Lung (tissue), 11 donors: ENCODE measurements at regions not wholly inside any gene's neighbourhood (a gene's known extent, or its start where the extent isn't known, plus 50 kb on each side); places are given as distances from the start of the nearest gene placed in this dataset.

Experiments
- ATAC-seq: fragments of 200-7000 bp; cut with Tn5 transposase; one replicate; pipeline ENCODE4 v1.9.1; 2020; ENCODE audit warnings: moderate number of reproducible peaks; ENCODE audit not compliant: insufficient read depth, low FRiP score
- DNase-seq, 3 donors: peaks; one replicate each; pipeline ENCODE4 v3.0.0-alpha.2; 2013 to 2017
- H3K27ac ChIP-seq, 2 donors: one replicate each; pipeline ENCODE4 v1.5.1; 2013; ENCODE audit warnings: mild to moderate bottlenecking in 2 of 2, moderate library complexity in 2 of 2, control low read depth in 1 of 2, inconsistent platforms in 1 of 2, low read depth in 1 of 2, low read length in 1 of 2
- H3K27me3 ChIP-seq, 3 donors: one replicate each; pipeline ENCODE4 v1.5.1; 2013; ENCODE audit warnings: low read length in 2 of 3; ENCODE audit not compliant: control insufficient read depth in 3 of 3, insufficient read depth in 3 of 3
- H3K36me3 ChIP-seq, 4 donors: one replicate each; pipeline ENCODE4 v1.5.1; 2013; ENCODE audit warnings: low read length in 4 of 4, mild to moderate bottlenecking in 1 of 4, moderate library complexity in 1 of 4; ENCODE audit not compliant: control insufficient read depth in 4 of 4, insufficient read depth in 4 of 4
- H3K4me1 ChIP-seq, 5 donors: one replicate each; pipeline ENCODE4 v1.5.1; 2013; ENCODE audit warnings: low read length in 5 of 5, mild to moderate bottlenecking in 2 of 5, moderate library complexity in 1 of 5; ENCODE audit not compliant: control insufficient read depth in 5 of 5, insufficient read depth in 5 of 5
- H3K4me3 ChIP-seq: one replicate; pipeline ENCODE4 v1.5.1; 2013; ENCODE audit warnings: mild to moderate bottlenecking, control low read depth, moderate library complexity
- H3K9ac ChIP-seq, 2 donors: one replicate each; pipeline ENCODE4 v1.5.1; 2013; ENCODE audit warnings: low read length in 2 of 2, control low read depth in 1 of 2; ENCODE audit not compliant: insufficient read depth in 1 of 2
- H3K9me3 ChIP-seq, 4 donors: one replicate each; pipeline ENCODE4 v1.5.1; 2013; ENCODE audit warnings: low read length in 3 of 4, mild to moderate bottlenecking in 1 of 4, moderate library complexity in 1 of 4; ENCODE audit not compliant: control insufficient read depth in 4 of 4, insufficient read depth in 3 of 4
- CTCF ChIP-seq: IDR thresholded peaks from 2 replicates; pipeline ENCODE4 v1.5.1; 2012; ENCODE audit warnings: mild to moderate bottlenecking; ENCODE audit errors: control extremely low read depth, extremely low read depth
- WGBS, 2 donors: extraction: QIAGEN DNeasy Blood & Tissue Kit; methylation state at CpG; one replicate each; pipeline ENCODE4 v1.1.7; 2013; 5-methylcytosine and 5-hydroxymethylcytosine counted together
- donor health status: control.
- donor health status: control.
- donor health status: Bipolar disorder and iron deficiency.
- donor health status: healthy.
- donor health status: DM: yes; HTN: yes; CAD: no.

- H3K9me3 ChIP-seq: peaks cover 0 to 1% (median 0%) of the 10 kb centered on the region in 4 donors
- H3K4me3 ChIP-seq: no peak overlapping the region
- 72 to 81% methylated on average over 7 of the region's 7 CpGs for WGBS, 2 donors
- no peaks in the 10 kb centered on the region for H3K27me3 ChIP-seq
- TF ChIP-seq CTCF: no peak
- ATAC-seq: no peak
- H3K9ac ChIP-seq: no peak overlapping the region
- H3K27ac ChIP-seq: no peak overlapping the region
- peaks cover 0 to 7% (median 0%) of the 10 kb centered on the region in 5 donors for H3K4me1 ChIP-seq
- no peaks in the 10 kb centered on the region for H3K36me3 ChIP-seq
- peak in 2 of 3 donors; percentile 43 to 77 for DNase-seq
Measured at GRCh38 chr1:115539061-115539460, 102.7 kb upstream of the VANGL1 start.

GRCh38 chr1:115538579-115538978, 103.2 kb upstream of the VANGL1 start:
- H3K9ac ChIP-seq: no peak overlapping the region
- 67 to 73% methylated on average over 1 of the region's 1 CpG for WGBS, 2 donors
- no peak overlapping the region for H3K27ac ChIP-seq
- no peak for DNase-seq
- peaks cover 0 to 7% (median 0%) of the 10 kb centered on the region in 5 donors for H3K4me1 ChIP-seq
- H3K36me3 ChIP-seq: no peaks in the 10 kb centered on the region
- H3K9me3 ChIP-seq: peaks cover 0 to 1% (median 0%) of the 10 kb centered on the region in 4 donors
- H3K27me3 ChIP-seq: no peaks in the 10 kb centered on the region
- H3K4me3 ChIP-seq: no peak overlapping the region
- TF ChIP-seq CTCF: no peak
- ATAC-seq: no peak

GRCh38 chr1:115537415-115537814, 104.4 kb upstream of the VANGL1 start:
- DNase-seq (no peak), ATAC-seq (no peak)
- Histone ChIP-seq H3K9ac (no peak overlapping the region), H3K4me1 (peaks cover 0 to 7% (median 0%) of the 10 kb centered on the region in 5 donors), H3K27me3 (no peaks in the 10 kb centered on the region), H3K9me3 (peaks cover 0 to 1% (median 0%) of the 10 kb centered on the region in 4 donors), H3K27ac (no peak overlapping the region), H3K4me3 (no peak overlapping the region), H3K36me3 (no peaks in the 10 kb centered on the region)
- TF ChIP-seq CTCF: no peak

DNA sequence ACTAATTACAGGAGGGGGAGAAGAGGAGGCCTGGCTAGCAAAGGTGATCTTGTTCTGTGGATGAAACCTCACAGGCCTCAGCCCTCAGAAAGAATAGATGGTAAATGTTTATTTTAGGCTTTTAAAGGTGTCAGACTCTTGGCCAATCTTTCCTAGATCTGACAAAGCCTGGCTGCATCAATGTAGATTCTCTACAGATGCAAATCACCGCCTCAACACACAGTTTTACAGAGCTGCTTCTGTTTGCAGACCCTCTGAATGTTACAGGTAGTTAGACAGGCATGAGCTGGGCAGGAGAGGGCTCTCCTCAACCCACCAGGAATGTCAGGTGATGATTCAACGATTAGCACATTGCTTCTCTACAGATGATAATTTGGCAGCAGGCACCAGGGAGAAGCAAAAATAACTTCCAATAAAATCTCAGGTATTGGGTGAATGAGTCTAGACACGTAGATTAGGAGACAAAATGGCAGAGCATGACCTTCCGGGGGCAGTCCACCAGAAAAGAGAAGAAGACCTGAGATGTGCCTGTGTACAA, 105.4 kb upstream of the VANGL1 start:
- DNase-seq: no peak
- Histone ChIP-seq H3K4me1 (peaks cover 0 to 15% (median 3%) of the 10 kb centered on the region in 5 donors), H3K4me3 (no peak overlapping the region), H3K9me3 (peaks cover 0 to 1% (median 0%) of the 10 kb centered on the region in 4 donors), H3K9ac (no peak overlapping the region), H3K36me3 (no peaks in the 10 kb centered on the region), H3K27me3 (no peaks in the 10 kb centered on the region), H3K27ac (no peak overlapping the region)
- WGBS, 2 donors: 82 to 89% methylated on average over 4 of the region's 4 CpGs
- ATAC-seq: no peak
- no peak for TF ChIP-seq CTCF
